ENCODE measurements at regions not wholly inside any gene's neighbourhood (a gene's known extent, or its start where the extent isn't known, plus 50 kb on each side); places are given as distances from the start of the nearest gene placed in this dataset.

GRCh38 chr2:176885001-176885643 is 327.5 kb upstream of the HNRNPA3 start:
- Histone ChIP-seq H3K27me3 (ENCODE audit: control insufficient read depth, insufficient read depth, low read length) (no peaks in the 10 kb centered on the region), H3K27ac (ENCODE audit: low read depth, low read length) (no peak overlapping the region), H3K4me3 (ENCODE audit: low read depth, low read length) (no peak overlapping the region), H3K9me3 (ENCODE audit: control insufficient read depth, insufficient read depth, low read length) (no peaks in the 10 kb centered on the region)
- TF ChIP-seq, protein P1, sequence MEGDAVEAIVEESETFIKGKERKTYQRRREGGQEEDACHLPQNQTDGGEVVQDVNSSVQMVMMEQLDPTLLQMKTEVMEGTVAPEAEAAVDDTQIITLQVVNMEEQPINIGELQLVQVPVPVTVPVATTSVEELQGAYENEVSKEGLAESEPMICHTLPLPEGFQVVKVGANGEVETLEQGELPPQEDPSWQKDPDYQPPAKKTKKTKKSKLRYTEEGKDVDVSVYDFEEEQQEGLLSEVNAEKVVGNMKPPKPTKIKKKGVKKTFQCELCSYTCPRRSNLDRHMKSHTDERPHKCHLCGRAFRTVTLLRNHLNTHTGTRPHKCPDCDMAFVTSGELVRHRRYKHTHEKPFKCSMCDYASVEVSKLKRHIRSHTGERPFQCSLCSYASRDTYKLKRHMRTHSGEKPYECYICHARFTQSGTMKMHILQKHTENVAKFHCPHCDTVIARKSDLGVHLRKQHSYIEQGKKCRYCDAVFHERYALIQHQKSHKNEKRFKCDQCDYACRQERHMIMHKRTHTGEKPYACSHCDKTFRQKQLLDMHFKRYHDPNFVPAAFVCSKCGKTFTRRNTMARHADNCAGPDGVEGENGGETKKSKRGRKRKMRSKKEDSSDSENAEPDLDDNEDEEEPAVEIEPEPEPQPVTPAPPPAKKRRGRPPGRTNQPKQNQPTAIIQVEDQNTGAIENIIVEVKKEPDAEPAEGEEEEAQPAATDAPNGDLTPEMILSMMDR (IDR thresholded peaks at IDR 0.05; ENCODE audit: low read depth, low read length): no peak
- no peak for DNase-seq (ENCODE audit: low read depth, low spot score)
- ChIA-PET POLR2A (no interaction called here), CTCF (no interaction called here)

- no peak for DNase-seq (ENCODE audit: low read depth, low spot score)
- Histone ChIP-seq H3K9me3 (ENCODE audit: control insufficient read depth, insufficient read depth, low read length) (no peaks in the 10 kb centered on the region), H3K27ac (ENCODE audit: low read depth, low read length) (no peak overlapping the region), H3K27me3 (ENCODE audit: control insufficient read depth, insufficient read depth, low read length) (no peaks in the 10 kb centered on the region), H3K4me3 (ENCODE audit: low read depth, low read length) (no peak overlapping the region)
- ChIA-PET CTCF (no interaction called here), POLR2A (no interaction called here)
- TF ChIP-seq, protein P1 (IDR thresholded peaks at IDR 0.05; ENCODE audit: low read depth, low read length): no peak
These were observed 326.9 kb upstream of the HNRNPA3 start for GRCh38 chr2:176885661-176886060.

DNA sequence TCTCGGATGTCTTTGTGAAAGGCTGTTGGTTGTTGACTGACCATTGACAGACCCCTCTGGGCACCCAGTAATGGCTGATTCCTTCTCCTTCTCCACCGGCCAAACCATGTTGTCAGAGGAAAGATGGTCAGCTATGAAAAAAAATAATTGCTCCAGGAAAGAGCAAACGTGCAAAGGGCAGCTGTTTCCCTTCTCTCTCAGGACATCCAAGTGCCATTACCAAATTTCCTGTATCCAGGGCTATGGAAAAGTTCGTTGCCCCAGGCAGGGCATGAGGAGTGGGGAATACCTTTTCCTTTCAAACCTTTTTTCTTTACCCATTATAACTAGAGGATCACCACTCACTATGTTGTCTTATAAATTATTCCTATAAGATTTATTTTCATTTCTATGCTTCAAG is 321.5 kb upstream of the HNRNPA3 start:
- Histone ChIP-seq H3K4me3 (ENCODE audit: low read depth, low read length) (no peak overlapping the region), H3K9me3 (ENCODE audit: control insufficient read depth, insufficient read depth, low read length) (no peaks in the 10 kb centered on the region), H3K27ac (ENCODE audit: low read depth, low read length) (no peak overlapping the region), H3K27me3 (ENCODE audit: control insufficient read depth, insufficient read depth, low read length) (no peaks in the 10 kb centered on the region)
- TF ChIP-seq, protein P1 (IDR thresholded peaks at IDR 0.05; ENCODE audit: low read depth, low read length): no peak
- DNase-seq (ENCODE audit: low read depth, low spot score): no peak
- ChIA-PET CTCF (no interaction called here), POLR2A (no interaction called here)

- POLR2A ChIA-PET: no interaction called here
- TF ChIP-seq, protein P1 (IDR thresholded peaks at IDR 0.05; ENCODE audit: low read depth, low read length): no peak
- no peak overlapping the region for H3K4me3 ChIP-seq (ENCODE audit: low read depth, low read length)
- no peak for DNase-seq (ENCODE audit: low read depth, low spot score)
- no peak overlapping the region for H3K27ac ChIP-seq (ENCODE audit: low read depth, low read length)
- CTCF ChIA-PET: no interaction called here
- H3K9me3 ChIP-seq (ENCODE audit: control insufficient read depth, insufficient read depth, low read length): no peaks in the 10 kb centered on the region
- H3K27me3 ChIP-seq (ENCODE audit: control insufficient read depth, insufficient read depth, low read length): no peaks in the 10 kb centered on the region
These were observed 320.7 kb upstream of the HNRNPA3 start for GRCh38 chr2:176891857-176892256.

- TF ChIP-seq, protein P1 (IDR thresholded peaks at IDR 0.05; ENCODE audit: low read depth, low read length): no peak
- H3K27ac ChIP-seq (ENCODE audit: low read depth, low read length): no peak overlapping the region
- no peaks in the 10 kb centered on the region for H3K27me3 ChIP-seq (ENCODE audit: control insufficient read depth, insufficient read depth, low read length)
- ChIA-PET CTCF (no interaction called here), POLR2A (no interaction called here)
- H3K4me3 ChIP-seq (ENCODE audit: low read depth, low read length): no peak overlapping the region
- no peak for DNase-seq (ENCODE audit: low read depth, low spot score)
- H3K9me3 ChIP-seq (ENCODE audit: control insufficient read depth, insufficient read depth, low read length): no peaks in the 10 kb centered on the region
These were observed 319.8 kb upstream of the HNRNPA3 start for GRCh38 chr2:176892676-176893226.

Measured in AG04450 (cell line).